Neutrophil (primary cell): ENCODE measurements at regions not wholly inside any gene's neighbourhood (a gene's known extent, or its start where the extent isn't known, plus 50 kb on each side); places are given as distances from the start of the nearest gene placed in this dataset.

Experiments
- H3K27ac ChIP-seq: fragments of 200-600 bp; sonication (generic); 2 replicates; pipeline ENCODE4 v1.5.1; 2016; ENCODE audit warnings: mild to moderate bottlenecking, moderate library complexity
- H3K27me3 ChIP-seq: fragments of 200-600 bp; sonication (generic); 2 replicates; pipeline ENCODE4 v1.6.0; 2016; ENCODE audit warnings: mild to moderate bottlenecking
- H3K36me3 ChIP-seq: fragments of 200-600 bp; sonication (generic); 2 replicates; pipeline ENCODE4 v1.5.1; 2017
- H3K4me1 ChIP-seq, 2 experiments: fragments of 200-600 bp in 1 of 2; sonication (generic) in 1 of 2; 1 replicate in 1 of 2; 2 replicates in 1 of 2; pipeline versions ENCODE4 v1.5.1 to v1.6.1; 2013 to 2016; ENCODE audit warnings: low read depth in 1 of 2, low read length in 1 of 2, mild to moderate bottlenecking in 1 of 2, moderate library complexity in 1 of 2; ENCODE audit not compliant: control insufficient read depth in 1 of 2, insufficient read depth in 1 of 2
- H3K4me3 ChIP-seq, 2 experiments: fragments of 200-600 bp in 1 of 2; sonication (generic) in 1 of 2; 1 replicate in 1 of 2; 2 replicates in 1 of 2; pipeline ENCODE4 v1.5.1; 2013 to 2016; ENCODE audit warnings: low read depth in 1 of 2, low read length in 1 of 2, mild to moderate bottlenecking in 1 of 2, moderate library complexity in 1 of 2
- H3K9me3 ChIP-seq: fragments of 200-600 bp; sonication (generic); 2 replicates; pipeline ENCODE4 v1.5.1; 2016
- CTCF ChIP-seq: fragments of 200-600 bp; sonication (generic); IDR thresholded peaks from 2 replicates; pipeline ENCODE4 v1.5.1; 2016; ENCODE audit warnings: antibody characterized with exemption

GRCh38 chr5:57703721-57704120 lies 221.1 kb upstream of the ACTBL2 start:
- no peak for TF ChIP-seq CTCF
- no peak overlapping the region for H3K27ac ChIP-seq
- H3K9me3 ChIP-seq: no peaks in the 10 kb centered on the region
- no peaks in the 10 kb centered on the region for H3K36me3 ChIP-seq
- no peak overlapping the region for H3K4me3 ChIP-seq
- H3K4me1 ChIP-seq: no peaks in the 10 kb centered on the region
- no peaks in the 10 kb centered on the region for H3K27me3 ChIP-seq

GRCh38 chr5:57700484-57700883 lies 217.9 kb upstream of the ACTBL2 start:
- no peak for TF ChIP-seq CTCF
- no peaks in the 10 kb centered on the region for H3K27me3 ChIP-seq
- no peaks in the 10 kb centered on the region for H3K4me1 ChIP-seq
- no peaks in the 10 kb centered on the region for H3K9me3 ChIP-seq
- H3K4me3 ChIP-seq: no peak overlapping the region
- no peak overlapping the region for H3K27ac ChIP-seq
- H3K36me3 ChIP-seq: no peaks in the 10 kb centered on the region

DNA sequence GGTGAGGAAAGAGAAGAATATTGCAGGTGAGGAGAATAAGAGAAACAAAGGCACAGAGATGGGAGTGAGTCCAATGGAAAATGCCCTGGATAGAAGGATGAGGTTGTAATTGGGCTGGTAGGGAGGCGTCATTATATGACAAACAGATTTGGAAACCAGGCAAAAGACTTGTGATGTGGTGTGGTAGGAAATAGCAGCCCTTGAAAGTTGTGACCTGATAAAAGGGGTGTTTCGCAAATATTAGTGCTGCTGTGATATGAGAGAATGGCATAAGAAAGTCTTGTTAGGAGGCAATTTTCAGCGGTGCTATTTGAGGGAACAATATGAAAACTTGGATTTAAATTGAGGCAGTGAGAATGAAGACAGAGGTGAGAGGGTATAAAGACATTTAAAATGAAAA lies 217.5 kb upstream of the ACTBL2 start:
- no peaks in the 10 kb centered on the region for H3K36me3 ChIP-seq
- H3K4me1 ChIP-seq: no peaks in the 10 kb centered on the region
- H3K9me3 ChIP-seq: no peaks in the 10 kb centered on the region
- no peak overlapping the region for H3K27ac ChIP-seq
- TF ChIP-seq CTCF: no peak
- no peaks in the 10 kb centered on the region for H3K27me3 ChIP-seq
- H3K4me3 ChIP-seq: no peak overlapping the region

DNA sequence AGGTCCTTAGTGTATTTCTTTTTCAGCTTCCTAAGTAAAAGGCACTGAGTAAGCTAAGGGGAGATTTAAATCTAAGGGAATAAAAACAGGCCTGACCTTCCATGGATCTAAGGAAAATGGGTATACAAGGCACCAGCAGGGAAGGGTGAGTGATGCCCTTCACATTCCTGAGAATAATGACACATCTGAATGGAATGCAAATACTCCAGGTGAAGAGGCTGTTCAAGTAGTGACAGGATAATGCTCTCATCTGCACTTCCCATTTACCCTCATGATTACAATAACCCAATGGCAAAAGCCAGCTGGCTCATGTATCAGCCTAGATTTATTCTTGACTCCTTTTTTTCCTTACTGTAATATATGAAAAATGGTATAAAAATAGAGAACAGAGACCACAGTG lies 216.2 kb upstream of the ACTBL2 start:
- no peaks in the 10 kb centered on the region for H3K27me3 ChIP-seq
- H3K4me3 ChIP-seq: no peak overlapping the region
- H3K4me1 ChIP-seq: no peaks in the 10 kb centered on the region
- no peaks in the 10 kb centered on the region for H3K9me3 ChIP-seq
- TF ChIP-seq CTCF: no peak
- no peaks in the 10 kb centered on the region for H3K36me3 ChIP-seq
- no peak overlapping the region for H3K27ac ChIP-seq

- no peak for TF ChIP-seq CTCF
Observed at GRCh38 chr5:57698086-57698485, 215.5 kb upstream of the ACTBL2 start.

More at GRCh38 chr5:57698086-57698485, 215.5 kb upstream of the ACTBL2 start:
- H3K9me3 ChIP-seq: no peaks in the 10 kb centered on the region
- no peaks in the 10 kb centered on the region for H3K27me3 ChIP-seq
- H3K4me1 ChIP-seq: no peaks in the 10 kb centered on the region
- no peaks in the 10 kb centered on the region for H3K36me3 ChIP-seq
- no peak overlapping the region for H3K27ac ChIP-seq
- no peak overlapping the region for H3K4me3 ChIP-seq
